GM12874 (cell line): ENCODE measurements at regions not wholly inside any gene's neighbourhood (a gene's known extent, or its start where the extent isn't known, plus 50 kb on each side); places are given as distances from the start of the nearest gene placed in this dataset.

Source experiments
- CTCF ChIP-seq: IDR thresholded peaks from 2 replicates; pipeline ENCODE4 v1.5.1; 2011; ENCODE audit warnings: low read depth, mild to moderate bottlenecking, control low read depth, low read length, moderate library complexity; ENCODE audit not compliant: insufficient read depth

- no peak for TF ChIP-seq CTCF
Observed at GRCh38 chr9:81370650-81371049, 318.7 kb downstream of the TLE1 start.

- no peak for TF ChIP-seq CTCF
Observed at GRCh38 chr9:81370096-81370495, 319.3 kb downstream of the TLE1 start.

GRCh38 chr9:81369121-81369520, 320.2 kb downstream of the TLE1 start:
- no peak for TF ChIP-seq CTCF

- TF ChIP-seq CTCF: no peak
Observed at GRCh38 chr9:81363916-81364480, 325.3 kb downstream of the TLE1 start.

GRCh38 chr9:81361296-81361695, 328.1 kb downstream of the TLE1 start:
- no peak for TF ChIP-seq CTCF

GRCh38 chr9:81351166-81351565, 338.2 kb downstream of the TLE1 start:
- TF ChIP-seq CTCF: no peak

- no peak for TF ChIP-seq CTCF
Observed at GRCh38 chr9:81344366-81344765, 345.0 kb downstream of the TLE1 start.
